ENCODE measurements at regions not wholly inside any gene's neighbourhood (a gene's known extent, or its start where the extent isn't known, plus 50 kb on each side); places are given as distances from the start of the nearest gene placed in this dataset.

DNA sequence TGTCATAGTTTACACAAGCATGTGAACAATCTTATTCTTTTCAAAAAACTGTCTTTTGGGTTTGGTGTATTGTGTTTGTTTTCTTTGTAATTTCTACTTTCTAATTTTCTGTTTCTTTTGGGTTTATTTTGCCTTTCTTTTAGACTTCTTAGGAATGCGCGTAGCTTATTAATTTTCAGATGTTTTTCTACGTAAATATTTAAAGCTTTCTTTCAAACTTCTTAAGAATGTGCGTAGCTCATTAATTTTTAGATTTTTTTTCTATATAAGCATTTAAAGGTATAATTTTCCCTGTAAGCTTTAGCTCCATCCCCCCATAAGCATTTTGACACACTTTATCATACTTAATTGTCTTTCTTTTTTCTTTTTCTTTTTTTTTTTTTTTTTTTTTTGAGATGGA is 55.2 kb downstream of the RAD54L2 start:
- TF ChIP-seq, protein P1, sequence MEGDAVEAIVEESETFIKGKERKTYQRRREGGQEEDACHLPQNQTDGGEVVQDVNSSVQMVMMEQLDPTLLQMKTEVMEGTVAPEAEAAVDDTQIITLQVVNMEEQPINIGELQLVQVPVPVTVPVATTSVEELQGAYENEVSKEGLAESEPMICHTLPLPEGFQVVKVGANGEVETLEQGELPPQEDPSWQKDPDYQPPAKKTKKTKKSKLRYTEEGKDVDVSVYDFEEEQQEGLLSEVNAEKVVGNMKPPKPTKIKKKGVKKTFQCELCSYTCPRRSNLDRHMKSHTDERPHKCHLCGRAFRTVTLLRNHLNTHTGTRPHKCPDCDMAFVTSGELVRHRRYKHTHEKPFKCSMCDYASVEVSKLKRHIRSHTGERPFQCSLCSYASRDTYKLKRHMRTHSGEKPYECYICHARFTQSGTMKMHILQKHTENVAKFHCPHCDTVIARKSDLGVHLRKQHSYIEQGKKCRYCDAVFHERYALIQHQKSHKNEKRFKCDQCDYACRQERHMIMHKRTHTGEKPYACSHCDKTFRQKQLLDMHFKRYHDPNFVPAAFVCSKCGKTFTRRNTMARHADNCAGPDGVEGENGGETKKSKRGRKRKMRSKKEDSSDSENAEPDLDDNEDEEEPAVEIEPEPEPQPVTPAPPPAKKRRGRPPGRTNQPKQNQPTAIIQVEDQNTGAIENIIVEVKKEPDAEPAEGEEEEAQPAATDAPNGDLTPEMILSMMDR (IDR thresholded peaks at IDR 0.05): no peak
- TF ChIP-seq POLR2A (IDR thresholded peaks at IDR 0.05): no peak
